ENCODE measurements at regions not wholly inside any gene's neighbourhood (a gene's known extent, or its start where the extent isn't known, plus 50 kb on each side); places are given as distances from the start of the nearest gene placed in this dataset.
A peak's percentile ranks its signal among the peaks of the same experiment; 100 is the strongest.
"Not testable (repeated sequence)": the region's sequence is repeated elsewhere in the genome, so short reads cannot be mapped to it uniquely, and the experiment has no call there.

- not testable (repeated sequence) for H3K27me3 Mint-ChIP-seq, H3K4me1 Mint-ChIP-seq, H3K27ac Mint-ChIP-seq, H3K36me3 Mint-ChIP-seq, H3K9me3 Mint-ChIP-seq, H3K4me3 Mint-ChIP-seq
These were observed 1265.9 kb upstream of the PCDH10 start for GRCh38 chr4:131883181-131883580.

- H3K4me1 Mint-ChIP-seq, H3K27me3 Mint-ChIP-seq, H3K4me3 Mint-ChIP-seq, H3K36me3 Mint-ChIP-seq, H3K9me3 Mint-ChIP-seq, H3K27ac Mint-ChIP-seq: not testable (repeated sequence)
These were observed 1223.4 kb upstream of the PCDH10 start for GRCh38 chr4:131925662-131926061.

- not testable (repeated sequence) for H3K9me3 Mint-ChIP-seq, H3K27me3 Mint-ChIP-seq, H3K36me3 Mint-ChIP-seq, H3K4me1 Mint-ChIP-seq, H3K27ac Mint-ChIP-seq, H3K4me3 Mint-ChIP-seq
These were observed 1181.4 kb upstream of the PCDH10 start for GRCh38 chr4:131967646-131968045.

- Mint-ChIP-seq H3K9me3 (peaks cover 5 to 13% (median 5%) of the 10 kb centered on the region in 3 donors), H3K27ac (peak overlapping the region in 1 of 3 donors; percentile 16), H3K27me3 (no peaks in the 10 kb centered on the region), H3K4me1 (no peaks in the 10 kb centered on the region), H3K4me3 (peak overlapping the region in 1 of 4 donors; percentile 59), H3K36me3 (peaks cover 3% of the 10 kb centered on the region)
These were observed 1174.4 kb upstream of the PCDH10 start for GRCh38 chr4:131974730-131975129.

- H3K9me3 Mint-ChIP-seq = peaks cover 5 to 13% (median 5%) of the 10 kb centered on the region in 3 donors
- H3K4me3 Mint-ChIP-seq = peak overlapping the region in 3 of 4 donors; percentile 55 to 81 (median 66)
- not testable (repeated sequence) for H3K4me1 Mint-ChIP-seq, H3K27me3 Mint-ChIP-seq, H3K36me3 Mint-ChIP-seq
- H3K27ac Mint-ChIP-seq = peak overlapping the region in 1 of 3 donors; percentile 16
These were observed 1173.6 kb upstream of the PCDH10 start for GRCh38 chr4:131975276-131976132.

GRCh38 chr4:131976133-131977002 lies 1172.7 kb upstream of the PCDH10 start:
- not testable (repeated sequence) for H3K4me1 Mint-ChIP-seq, H3K36me3 Mint-ChIP-seq, H3K27ac Mint-ChIP-seq, H3K27me3 Mint-ChIP-seq
- H3K9me3 Mint-ChIP-seq = peaks cover 8 to 13% (median 11%) of the 10 kb centered on the region in 3 donors
- peak overlapping the region in 2 of 4 donors; percentile 55 to 66 for H3K4me3 Mint-ChIP-seq

GRCh38 chr4:131978120-131978519 lies 1171.0 kb upstream of the PCDH10 start:
- no peaks in the 10 kb centered on the region for H3K4me1 Mint-ChIP-seq
- peaks cover 12 to 13% (median 13%) of the 10 kb centered on the region in 3 donors for H3K9me3 Mint-ChIP-seq
- no peak overlapping the region for H3K27ac Mint-ChIP-seq
- no peak overlapping the region for H3K4me3 Mint-ChIP-seq
- peaks cover 3% of the 10 kb centered on the region for H3K36me3 Mint-ChIP-seq
- H3K27me3 Mint-ChIP-seq = no peaks in the 10 kb centered on the region

- H3K4me3 Mint-ChIP-seq = no peak overlapping the region
- peaks cover 0 to 11% (median 0%) of the 10 kb centered on the region in 3 donors for H3K9me3 Mint-ChIP-seq
- no peaks in the 10 kb centered on the region for H3K27me3 Mint-ChIP-seq
- no peak overlapping the region for H3K27ac Mint-ChIP-seq
- no peaks in the 10 kb centered on the region for H3K36me3 Mint-ChIP-seq
- no peaks in the 10 kb centered on the region for H3K4me1 Mint-ChIP-seq
These were observed 1159.5 kb upstream of the PCDH10 start for GRCh38 chr4:131989576-131989975.

GRCh38 chr4:132001542-132001941 lies 1147.6 kb upstream of the PCDH10 start:
- Mint-ChIP-seq H3K4me1 (no peaks in the 10 kb centered on the region), H3K36me3 (no peaks in the 10 kb centered on the region), H3K4me3 (no peak overlapping the region), H3K27me3 (no peaks in the 10 kb centered on the region), H3K27ac (no peak overlapping the region), H3K9me3 (peaks cover 1 to 4% (median 3%) of the 10 kb centered on the region in 3 donors)

GRCh38 chr4:132003593-132003992 lies 1145.5 kb upstream of the PCDH10 start:
- no peak overlapping the region for H3K4me3 Mint-ChIP-seq
- peaks cover 1 to 4% (median 3%) of the 10 kb centered on the region in 3 donors for H3K9me3 Mint-ChIP-seq
- H3K4me1 Mint-ChIP-seq = no peaks in the 10 kb centered on the region
- H3K27ac Mint-ChIP-seq = no peak overlapping the region
- no peaks in the 10 kb centered on the region for H3K27me3 Mint-ChIP-seq
- no peaks in the 10 kb centered on the region for H3K36me3 Mint-ChIP-seq

- no peaks in the 10 kb centered on the region for H3K36me3 Mint-ChIP-seq
- no peak overlapping the region for H3K4me3 Mint-ChIP-seq
- no peaks in the 10 kb centered on the region for H3K27me3 Mint-ChIP-seq
- H3K27ac Mint-ChIP-seq = no peak overlapping the region
- H3K4me1 Mint-ChIP-seq = no peaks in the 10 kb centered on the region
- H3K9me3 Mint-ChIP-seq = peaks cover 0 to 4% (median 1%) of the 10 kb centered on the region in 3 donors
These were observed 1133.8 kb upstream of the PCDH10 start for GRCh38 chr4:132015321-132015720.

- Mint-ChIP-seq H3K4me1 (no peaks in the 10 kb centered on the region), H3K27ac (no peak overlapping the region), H3K27me3 (no peaks in the 10 kb centered on the region)
These were observed 1132.3 kb upstream of the PCDH10 start for GRCh38 chr4:132016703-132017350.

GRCh38 chr4:132026166-132026565 lies 1122.9 kb upstream of the PCDH10 start:
- H3K4me1 Mint-ChIP-seq = no peaks in the 10 kb centered on the region
- H3K9me3 Mint-ChIP-seq = no peaks in the 10 kb centered on the region

More at GRCh38 chr4:132016703-132017350, 1132.3 kb upstream of the PCDH10 start:
- Mint-ChIP-seq H3K36me3 (no peaks in the 10 kb centered on the region), H3K9me3 (peaks cover 0 to 4% (median 1%) of the 10 kb centered on the region in 3 donors), H3K4me3 (no peak overlapping the region)

GRCh38 chr4:132026816-132027215 lies 1122.3 kb upstream of the PCDH10 start:
- Mint-ChIP-seq H3K4me1 (no peaks in the 10 kb centered on the region), H3K9me3 (no peaks in the 10 kb centered on the region), H3K36me3 (no peaks in the 10 kb centered on the region), H3K27ac (no peak overlapping the region), H3K4me3 (no peak overlapping the region), H3K27me3 (no peaks in the 10 kb centered on the region)

More at GRCh38 chr4:132026166-132026565, 1122.9 kb upstream of the PCDH10 start:
- H3K4me3 Mint-ChIP-seq = no peak overlapping the region
- no peaks in the 10 kb centered on the region for H3K36me3 Mint-ChIP-seq
- no peaks in the 10 kb centered on the region for H3K27me3 Mint-ChIP-seq
- H3K27ac Mint-ChIP-seq = no peak overlapping the region

- H3K4me3 Mint-ChIP-seq = no peak overlapping the region
These were observed 1092.6 kb upstream of the PCDH10 start for GRCh38 chr4:132056496-132056895.

More at GRCh38 chr4:132056496-132056895, 1092.6 kb upstream of the PCDH10 start:
- no peaks in the 10 kb centered on the region for H3K27me3 Mint-ChIP-seq
- H3K4me1 Mint-ChIP-seq = peaks cover 0 to 2% (median 0%) of the 10 kb centered on the region in 3 donors
- H3K9me3 Mint-ChIP-seq = peaks cover 6 to 14% (median 9%) of the 10 kb centered on the region in 3 donors
- no peaks in the 10 kb centered on the region for H3K36me3 Mint-ChIP-seq
- H3K27ac Mint-ChIP-seq = no peak overlapping the region
